H9 (cell line): ENCODE measurements at regions not wholly inside any gene's neighbourhood (a gene's known extent, or its start where the extent isn't known, plus 50 kb on each side); places are given as distances from the start of the nearest gene placed in this dataset.

Experiments used
- DNase-seq: peaks from one replicate; pipeline ENCODE4 v3.0.0-alpha.2; 2017
- H2AFZ ChIP-seq: one replicate; pipeline ENCODE4 v1.6.1; 2013; ENCODE audit warnings: mild to moderate bottlenecking, low read length, control low read depth, moderate library complexity
- H2AK5ac ChIP-seq: 2 replicates; pipeline ENCODE4 v1.6.1; 2013; ENCODE audit warnings: low read length, control low read depth, mixed read lengths; ENCODE audit not compliant: insufficient read length
- H2BK120ac ChIP-seq: one replicate; pipeline ENCODE4 v1.6.1; 2013; ENCODE audit warnings: low read depth, mild to moderate bottlenecking, low read length, control low read depth, inconsistent platforms; ENCODE audit not compliant: poor library complexity, severe bottlenecking
- H2BK12ac ChIP-seq: 2 replicates; pipeline ENCODE4 v1.6.1; 2013; ENCODE audit warnings: low read length, control low read depth, mixed read lengths, low read depth; ENCODE audit not compliant: insufficient read length
- H2BK15ac ChIP-seq: 2 replicates; pipeline ENCODE4 v1.6.1; 2013; ENCODE audit warnings: low read depth, low read length, control low read depth
- H2BK20ac ChIP-seq: one replicate; pipeline ENCODE4 v1.6.1; 2013; ENCODE audit warnings: low read depth, mild to moderate bottlenecking, low read length, control low read depth, inconsistent platforms; ENCODE audit not compliant: poor library complexity, severe bottlenecking
- H2BK5ac ChIP-seq: 2 replicates; pipeline ENCODE4 v1.6.1; 2013; ENCODE audit warnings: low read length, control low read depth, mixed read lengths; ENCODE audit not compliant: insufficient read length
- H3K14ac ChIP-seq: 2 replicates; pipeline ENCODE4 v1.6.1; 2013; ENCODE audit warnings: low read length, control low read depth; ENCODE audit not compliant: insufficient read depth
- H3K18ac ChIP-seq: 2 replicates; pipeline ENCODE4 v1.6.1; 2013; ENCODE audit warnings: low read depth, mild to moderate bottlenecking, mixed read lengths, low read length, control low read depth; ENCODE audit not compliant: insufficient read length
- H3K23ac ChIP-seq: 2 replicates; pipeline ENCODE4 v1.6.1; 2013; ENCODE audit warnings: low read length, control low read depth, mixed read lengths, low read depth; ENCODE audit not compliant: insufficient read length
- H3K23me2 ChIP-seq: 2 replicates; pipeline ENCODE4 v1.6.1; 2013; ENCODE audit warnings: low read depth, mild to moderate bottlenecking, mixed read lengths, low read length, control low read depth; ENCODE audit not compliant: insufficient read length, poor library complexity, severe bottlenecking
- H3K27ac ChIP-seq: 2 replicates; pipeline ENCODE4 v1.5.1; 2013; ENCODE audit warnings: low read length, control low read depth, mixed read lengths, low read depth; ENCODE audit not compliant: insufficient read length
- H3K27me3 ChIP-seq: 2 replicates; pipeline ENCODE4 v1.6.1; 2013; ENCODE audit warnings: low read length, control low read depth, inconsistent platforms; ENCODE audit not compliant: insufficient read depth
- H3K4ac ChIP-seq: 2 replicates; pipeline ENCODE4 v1.6.1; 2013; ENCODE audit warnings: low read depth, mild to moderate bottlenecking, control low read depth, inconsistent platforms, low read length, moderate library complexity
- H3K4me1 ChIP-seq: 2 replicates; pipeline ENCODE4 v1.6.1; 2013; ENCODE audit warnings: low read length, control low read depth, inconsistent platforms; ENCODE audit not compliant: insufficient read depth
- H3K4me2 ChIP-seq: 2 replicates; pipeline ENCODE4 v1.6.1; 2013; ENCODE audit warnings: low read length, control low read depth, mixed read lengths; ENCODE audit not compliant: insufficient read length, insufficient read depth
- H3K56ac ChIP-seq: 2 replicates; pipeline ENCODE4 v1.6.1; 2013; ENCODE audit warnings: low read depth, mild to moderate bottlenecking, mixed read lengths, low read length, control low read depth; ENCODE audit not compliant: insufficient read length
- H3K79me1 ChIP-seq: 2 replicates; pipeline ENCODE4 v1.6.1; 2013; ENCODE audit warnings: low read depth, mild to moderate bottlenecking, moderate library complexity, low read length, control low read depth, inconsistent platforms; ENCODE audit not compliant: insufficient read depth, poor library complexity, severe bottlenecking
- H3K79me2 ChIP-seq: 2 replicates; pipeline ENCODE4 v1.6.1; 2013; ENCODE audit warnings: low read length, control low read depth, inconsistent platforms; ENCODE audit not compliant: insufficient read depth
- H3K9ac ChIP-seq: 2 replicates; pipeline ENCODE4 v1.6.1; 2013; ENCODE audit warnings: low read length, control low read depth, mixed read lengths; ENCODE audit not compliant: insufficient read length; ENCODE audit errors: extremely low read depth
- H3K9me3 ChIP-seq: one replicate; pipeline ENCODE4 v1.6.1; 2013; ENCODE audit warnings: low read depth, low read length, inconsistent platforms; ENCODE audit not compliant: control insufficient read depth
- H3T11ph ChIP-seq: one replicate; pipeline ENCODE4 v1.6.1; 2013; ENCODE audit warnings: mild to moderate bottlenecking, low read length, control low read depth, inconsistent platforms
- H4K20me1 ChIP-seq: one replicate; pipeline ENCODE4 v1.6.1; 2013; ENCODE audit not compliant: control insufficient read depth, insufficient read length, insufficient read depth
- H4K5ac ChIP-seq: 2 replicates; pipeline ENCODE4 v1.6.1; 2013; ENCODE audit warnings: low read depth, mild to moderate bottlenecking, mixed read lengths, low read length, control low read depth; ENCODE audit not compliant: insufficient read length
- H4K8ac ChIP-seq: replicated peaks from 2 replicates; pipeline ENCODE4 v1.6.1; 2013; ENCODE audit warnings: low read length, control low read depth, mixed read lengths, low read depth; ENCODE audit not compliant: insufficient read length
- H4K91ac ChIP-seq: 2 replicates; pipeline ENCODE4 v1.6.1; 2013; ENCODE audit warnings: low read depth, mild to moderate bottlenecking, moderate library complexity, mixed read lengths, low read length, control low read depth; ENCODE audit not compliant: insufficient read length
- H3K27ac Mint-ChIP-seq, 3 experiments: 2 replicates in 2 of 3; 3 replicates in 1 of 3; pipeline ENCODE4 v1.8.0; 2020 to 2021; ENCODE audit warnings: mixed read lengths in 3 of 3, mild to moderate bottlenecking in 1 of 3, moderate library complexity in 1 of 3
- H3K27me3 Mint-ChIP-seq: 2 replicates; pipeline ENCODE4 v1.8.0; 2021; ENCODE audit warnings: low read depth, mild to moderate bottlenecking, moderate library complexity, mixed read lengths
- H3K36me3 Mint-ChIP-seq, 3 experiments: 2 replicates in 2 of 3; 3 replicates in 1 of 3; pipeline ENCODE4 v1.8.0; 2020 to 2021; ENCODE audit warnings: low read depth in 3 of 3, mixed read lengths in 3 of 3; ENCODE audit not compliant: insufficient read depth in 1 of 3
- H3K4me1 Mint-ChIP-seq, 2 experiments: 2 replicates each; pipeline ENCODE4 v1.8.0; 2020; ENCODE audit warnings: mixed read lengths in 2 of 2
- H3K4me3 Mint-ChIP-seq, 2 experiments: 2 replicates in 1 of 2; 3 replicates in 1 of 2; pipeline ENCODE4 v1.8.0; 2020 to 2021; ENCODE audit warnings: mild to moderate bottlenecking in 2 of 2, mixed read lengths in 2 of 2, moderate library complexity in 1 of 2
- H3K9me3 Mint-ChIP-seq, 2 experiments: 2 replicates in 1 of 2; 3 replicates in 1 of 2; pipeline ENCODE4 v1.8.0; 2020; ENCODE audit warnings: mild to moderate bottlenecking in 2 of 2, mixed read lengths in 2 of 2, moderate library complexity in 1 of 2
- WGBS: extraction: QIAGEN DNeasy Blood & Tissue Kit; methylation state at CpG from one replicate; pipeline ENCODE4 v1.1.7; 2013; ENCODE audit warnings: missing lambda C conversion rate, low lambda C conversion rate, mixed read lengths; ENCODE audit not compliant: insufficient read length; ENCODE audit errors: extremely low coverage; 5-methylcytosine and 5-hydroxymethylcytosine counted together
- TF ChIP-seq, protein P1 (sequence below): fragments of 200-600 bp; sonication (generic); conservative IDR thresholded peaks from 3 replicates; pipeline ENCODE4 v1.8.0; 2021; ENCODE audit warnings: antibody characterized with exemption, mild to moderate bottlenecking

DNA sequence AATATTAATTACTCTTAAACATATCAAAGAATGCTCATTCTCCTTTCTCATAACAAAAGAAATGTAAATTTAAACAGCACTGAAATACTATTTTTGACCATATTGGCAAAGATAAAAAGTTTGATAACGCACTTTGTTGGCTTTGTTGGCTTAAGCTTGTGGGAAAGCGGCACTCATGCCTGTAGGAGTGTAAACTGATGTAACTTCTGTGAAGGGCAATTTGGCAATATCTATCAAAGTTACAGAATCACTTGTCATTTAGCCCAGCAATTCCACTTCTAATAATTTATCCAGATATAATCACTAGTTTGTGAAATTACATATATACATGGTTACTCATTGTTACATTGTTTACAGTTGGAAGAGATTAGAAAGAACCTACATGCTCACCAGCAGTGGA, 96.3 kb upstream of the FOXN2 start:
- no peak overlapping the region for H2AFZ ChIP-seq
- H3K79me1 ChIP-seq: no peaks in the 10 kb centered on the region
- no peaks in the 10 kb centered on the region for H3K4me1 ChIP-seq
- no peak overlapping the region for H3K14ac ChIP-seq
- no peak for DNase-seq
- no peaks in the 10 kb centered on the region for H3K9me3 ChIP-seq
- WGBS: no CpG with 5 or more reads among the region's 2 CpGs
- no peak overlapping the region for H2BK20ac ChIP-seq
- H3K27me3 ChIP-seq: no peaks in the 10 kb centered on the region
- H3T11ph ChIP-seq: no peak overlapping the region
- Mint-ChIP-seq H3K27me3 (no peaks in the 10 kb centered on the region), H3K27ac (no peak overlapping the region), H3K36me3 (no peaks in the 10 kb centered on the region), H3K4me1 (no peaks in the 10 kb centered on the region), H3K9me3 (no peaks in the 10 kb centered on the region), H3K4me3 (no peak overlapping the region)
- H3K56ac ChIP-seq: no peak overlapping the region
- no peak overlapping the region for H4K91ac ChIP-seq
- no peak overlapping the region for H2BK5ac ChIP-seq
- no peak overlapping the region for H3K27ac ChIP-seq
- H2BK120ac ChIP-seq: no peak overlapping the region
- H3K23me2 ChIP-seq: no peaks in the 10 kb centered on the region
- no peak overlapping the region for H2AK5ac ChIP-seq
- no peak overlapping the region for H3K4ac ChIP-seq
- H4K5ac ChIP-seq: no peak overlapping the region
- H4K8ac ChIP-seq: no peak overlapping the region
- H3K18ac ChIP-seq: no peak overlapping the region
- no peak overlapping the region for H3K9ac ChIP-seq
- no peak overlapping the region for H2BK15ac ChIP-seq
- TF ChIP-seq, protein P1, sequence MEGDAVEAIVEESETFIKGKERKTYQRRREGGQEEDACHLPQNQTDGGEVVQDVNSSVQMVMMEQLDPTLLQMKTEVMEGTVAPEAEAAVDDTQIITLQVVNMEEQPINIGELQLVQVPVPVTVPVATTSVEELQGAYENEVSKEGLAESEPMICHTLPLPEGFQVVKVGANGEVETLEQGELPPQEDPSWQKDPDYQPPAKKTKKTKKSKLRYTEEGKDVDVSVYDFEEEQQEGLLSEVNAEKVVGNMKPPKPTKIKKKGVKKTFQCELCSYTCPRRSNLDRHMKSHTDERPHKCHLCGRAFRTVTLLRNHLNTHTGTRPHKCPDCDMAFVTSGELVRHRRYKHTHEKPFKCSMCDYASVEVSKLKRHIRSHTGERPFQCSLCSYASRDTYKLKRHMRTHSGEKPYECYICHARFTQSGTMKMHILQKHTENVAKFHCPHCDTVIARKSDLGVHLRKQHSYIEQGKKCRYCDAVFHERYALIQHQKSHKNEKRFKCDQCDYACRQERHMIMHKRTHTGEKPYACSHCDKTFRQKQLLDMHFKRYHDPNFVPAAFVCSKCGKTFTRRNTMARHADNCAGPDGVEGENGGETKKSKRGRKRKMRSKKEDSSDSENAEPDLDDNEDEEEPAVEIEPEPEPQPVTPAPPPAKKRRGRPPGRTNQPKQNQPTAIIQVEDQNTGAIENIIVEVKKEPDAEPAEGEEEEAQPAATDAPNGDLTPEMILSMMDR: no peak
- H3K23ac ChIP-seq: no peak overlapping the region
- no peaks in the 10 kb centered on the region for H4K20me1 ChIP-seq
- H2BK12ac ChIP-seq: no peak overlapping the region
- no peaks in the 10 kb centered on the region for H3K79me2 ChIP-seq
- H3K4me2 ChIP-seq: no peak overlapping the region
